ENCODE measurements at regions not wholly inside any gene's neighbourhood (a gene's known extent, or its start where the extent isn't known, plus 50 kb on each side); places are given as distances from the start of the nearest gene placed in this dataset.

DNA sequence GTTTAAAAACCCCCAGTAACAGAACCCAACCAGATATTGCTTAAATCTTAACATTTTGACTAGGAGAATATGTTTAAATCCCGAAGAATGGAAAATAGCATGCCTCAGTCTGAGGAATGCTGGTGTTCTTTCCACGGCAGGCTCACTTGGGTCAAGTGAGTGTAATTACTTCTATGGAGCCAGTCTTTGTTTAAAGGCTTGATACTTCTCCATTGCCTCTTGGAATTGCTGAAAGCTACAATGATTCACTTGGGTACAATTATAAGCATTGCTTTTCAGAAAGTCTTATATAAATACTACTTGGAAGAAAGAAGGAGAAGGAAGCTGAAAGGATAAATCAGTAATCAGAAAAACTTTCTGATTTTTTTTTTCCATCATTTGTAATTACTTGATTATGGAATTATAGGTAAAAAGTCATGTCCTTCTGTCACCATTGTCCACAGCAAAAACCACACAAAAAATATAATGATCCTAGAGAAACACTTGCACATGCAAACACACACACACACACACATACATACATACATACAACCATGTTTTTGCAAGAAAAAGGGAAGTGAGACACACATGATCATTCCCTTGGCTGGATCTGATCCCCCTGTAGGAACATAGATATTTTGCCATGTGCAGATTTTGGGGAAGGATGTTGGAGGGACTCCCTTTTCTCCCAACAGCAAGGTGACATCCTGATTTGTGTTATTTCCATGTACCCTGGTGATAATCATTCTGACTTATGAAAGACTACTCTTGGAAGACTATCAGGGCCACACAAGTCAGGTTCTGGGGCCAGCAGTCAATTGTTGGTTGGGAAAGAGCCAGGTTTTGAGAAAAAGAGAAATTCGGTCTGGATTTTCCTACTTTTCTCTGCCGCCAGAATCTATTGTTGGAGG, 396.0 kb upstream of the BTBD3 start:
- H3K23ac ChIP-seq (ENCODE audit: low read depth, low read length): no peak overlapping the region
- no CpG with 5 or more reads among the region's 4 CpGs for WGBS, 2 experiments (ENCODE audit: extremely low coverage in 2 of 2, insufficient read length in 1 of 2)
- no peaks in the 10 kb centered on the region for H4K20me1 ChIP-seq (ENCODE audit: insufficient read depth, low read length)
- no peaks in the 10 kb centered on the region for H3K79me1 ChIP-seq (ENCODE audit: low read depth in 1 of 2, low read length in 2 of 2)
- intact Hi-C loops (cut with micrococcal nuclease) (no loop called here), in situ Hi-C loops (cut with MboI; ENCODE audit: low sequenced_read_pairs) (no loop called here), dilution Hi-C loops (cut with HindIII; ENCODE audit: low sequenced_read_pairs, unreplicated experiment) (no loop called here)
- no peak overlapping the region for H2AFZ ChIP-seq (replicated peaks; ENCODE audit: low read length, poor library complexity)
- H3K4me1 ChIP-seq (ENCODE audit: control insufficient read depth, insufficient read depth, low read length): no peaks in the 10 kb centered on the region
- DNase-seq (no peak), ATAC-seq (ENCODE audit: low read depth) (peak; percentile 60)
- peaks cover 4% of the 10 kb centered on the region for H3K9me3 ChIP-seq (ENCODE audit: control insufficient read depth, insufficient read depth, low read length)
- no peak overlapping the region; a peak in 1 of 4 replicates for H4K8ac ChIP-seq (ENCODE audit: low read depth in 2 of 2, low read length in 2 of 2)
- H3K9me1 ChIP-seq (ENCODE audit: insufficient read depth, low read length): no peaks in the 10 kb centered on the region
- H2BK15ac ChIP-seq (ENCODE audit: low read depth, low read length): no peak overlapping the region
- H2AK5ac ChIP-seq (ENCODE audit: low read depth, low read length): no peak overlapping the region
- H3K27ac ChIP-seq (ENCODE audit: insufficient read depth, low read length): no peak overlapping the region
- peaks cover 2% of the 10 kb centered on the region; the same call in 1 of the 2 replicates for H3K27me3 ChIP-seq (ENCODE audit: control insufficient read depth, insufficient read depth, low read length)
- H3K56ac ChIP-seq (ENCODE audit: extremely low read depth, insufficient read depth, low read length): no peak overlapping the region
- no peak overlapping the region for H3K4me2 ChIP-seq (ENCODE audit: low read depth, low read length)
- ChIA-PET POLR2A (ENCODE audit: unreplicated experiment) (no interaction called here), CTCF (interaction anchor here (0.6 kb wide), 1 partner anchor 1761 kb away, joined by 5 read pairs; no protein-coding TSS in a partner anchor)
- H2AK9ac ChIP-seq (replicated peaks; ENCODE audit: low read depth, low read length, poor library complexity): no peak overlapping the region
- H4K91ac ChIP-seq (ENCODE audit: insufficient read depth, low read depth, low read length): no peak overlapping the region
- H3K4me3 ChIP-seq (ENCODE audit: insufficient read depth, low read depth, low read length): no peak overlapping the region
- TF ChIP-seq FOS (IDR thresholded peaks at IDR 0.05; ENCODE audit: low read depth, low read length) (no peak), CTCF (conservative IDR thresholded peaks at IDR 0.05; ENCODE audit: low read depth, low read length) (no peak), USF2 (IDR thresholded peaks at IDR 0.05; ENCODE audit: low read depth, low read length) (no peak)
- no peak overlapping the region for H3K9ac ChIP-seq (ENCODE audit: low read depth, low read length)
- H4K5ac ChIP-seq (ENCODE audit: low read depth, low read length): no peak overlapping the region
- no peak overlapping the region for H2BK120ac ChIP-seq (ENCODE audit: low read depth, low read length)
- H3K14ac ChIP-seq (replicated peaks; ENCODE audit: low read depth, low read length): no peak overlapping the region
- no peak overlapping the region for H3K4ac ChIP-seq (ENCODE audit: low read depth, low read length)
- H3K36me3 ChIP-seq (ENCODE audit: control insufficient read depth, insufficient read depth, low read length): no peaks in the 10 kb centered on the region
- peak overlapping the region; percentile 30; the same call in 1 of the 2 replicates for H3K18ac ChIP-seq (ENCODE audit: low read depth, low read length)
- BruUV-seq (replicated peaks): no TSS peak
- H2BK20ac ChIP-seq (ENCODE audit: low read depth, low read length): no peak overlapping the region
- peak overlapping the region; percentile 61 for H2BK5ac ChIP-seq (ENCODE audit: low read depth, low read length, poor library complexity, severe bottlenecking)
